ENCODE measurements at regions not wholly inside any gene's neighbourhood (a gene's known extent, or its start where the extent isn't known, plus 50 kb on each side); places are given as distances from the start of the nearest gene placed in this dataset.
"Not testable (repeated sequence)": the region's sequence is repeated elsewhere in the genome, so short reads cannot be mapped to it uniquely, and the experiment has no call there.

GRCh38 chr4:29372971-29373370, 1347.2 kb upstream of the PCDH7 start:
- Histone ChIP-seq H3K9me3 (ENCODE audit: control insufficient read depth, low read length) (no peaks in the 10 kb centered on the region), H3K27ac (ENCODE audit: low read depth in 1 of 2, low read length in 2 of 2) (no peak overlapping the region), H3K4me1 (ENCODE audit: control insufficient read depth in 1 of 2, insufficient read depth in 2 of 2, low read length in 2 of 2) (no peaks in the 10 kb centered on the region), H3K27me3 (ENCODE audit: control insufficient read depth in 1 of 2, insufficient read depth in 2 of 2, low read length in 1 of 2) (no peaks in the 10 kb centered on the region), H3K4me3 (ENCODE audit: low read length in 2 of 2) (no peak overlapping the region), H3K36me3 (ENCODE audit: control insufficient read depth in 1 of 2, insufficient read depth in 2 of 2, low read length in 1 of 2) (no peaks in the 10 kb centered on the region)
- WGBS, 2 donors: 91 to 95% methylated on average over 2 of the region's 2 CpGs
- intact Hi-C loops (cut with DNase I): no loop called here
- DNase-seq (no peak), ATAC-seq (ENCODE audit: low FRiP score) (no peak)

GRCh38 chr4:29375716-29376115, 1344.5 kb upstream of the PCDH7 start:
- H3K9me3 ChIP-seq (ENCODE audit: control insufficient read depth, low read length): no peaks in the 10 kb centered on the region
- WGBS, 2 donors: 19 to 33% methylated on average over 1 of the region's 1 CpG
- H3K27me3 ChIP-seq (ENCODE audit: control insufficient read depth in 1 of 2, insufficient read depth in 2 of 2, low read length in 1 of 2): no peaks in the 10 kb centered on the region
- ATAC-seq (ENCODE audit: low FRiP score) (no peak), DNase-seq (no peak)
- no peaks in the 10 kb centered on the region for H3K36me3 ChIP-seq (ENCODE audit: control insufficient read depth in 1 of 2, insufficient read depth in 2 of 2, low read length in 1 of 2)
- intact Hi-C loops (cut with DNase I): no loop called here
- H3K27ac ChIP-seq (ENCODE audit: low read depth in 1 of 2, low read length in 2 of 2): no peak overlapping the region
- no peak overlapping the region for H3K4me3 ChIP-seq (ENCODE audit: low read length in 2 of 2)
- H3K4me1 ChIP-seq (ENCODE audit: control insufficient read depth in 1 of 2, insufficient read depth in 2 of 2, low read length in 2 of 2): no peaks in the 10 kb centered on the region

- H3K27ac ChIP-seq (ENCODE audit: low read depth in 1 of 2, low read length in 2 of 2); H3K27me3 ChIP-seq (ENCODE audit: control insufficient read depth in 1 of 2, insufficient read depth in 2 of 2, low read length in 1 of 2); ATAC-seq (ENCODE audit: low FRiP score); H3K9me3 ChIP-seq (ENCODE audit: control insufficient read depth, low read length); H3K4me1 ChIP-seq (ENCODE audit: control insufficient read depth in 1 of 2, insufficient read depth in 2 of 2, low read length in 2 of 2); H3K36me3 ChIP-seq (ENCODE audit: control insufficient read depth in 1 of 2, insufficient read depth in 2 of 2, low read length in 1 of 2); DNase-seq; H3K4me3 ChIP-seq (ENCODE audit: low read length in 2 of 2); intact Hi-C loops (cut with DNase I): not testable (repeated sequence)
Measured at GRCh38 chr4:29378237-29378636, 1341.9 kb upstream of the PCDH7 start.

GRCh38 chr4:29390921-29391320, 1329.2 kb upstream of the PCDH7 start:
- H3K27ac ChIP-seq (ENCODE audit: low read depth in 1 of 2, low read length in 2 of 2): no peak overlapping the region
- ATAC-seq (ENCODE audit: low FRiP score): no peak
- no peak for DNase-seq
- no peak overlapping the region for H3K4me3 ChIP-seq (ENCODE audit: low read length in 2 of 2)
- no peaks in the 10 kb centered on the region for H3K36me3 ChIP-seq (ENCODE audit: control insufficient read depth in 1 of 2, insufficient read depth in 2 of 2, low read length in 1 of 2)
- intact Hi-C loops (cut with DNase I): no loop called here
- no peaks in the 10 kb centered on the region for H3K4me1 ChIP-seq (ENCODE audit: control insufficient read depth in 1 of 2, insufficient read depth in 2 of 2, low read length in 2 of 2)
- peaks cover 0 to 2% of the 10 kb centered on the region in 2 donors for H3K27me3 ChIP-seq (ENCODE audit: control insufficient read depth in 1 of 2, insufficient read depth in 2 of 2, low read length in 1 of 2)
- no peaks in the 10 kb centered on the region for H3K9me3 ChIP-seq (ENCODE audit: control insufficient read depth, low read length)
- 87 to 93% methylated on average over 1 of the region's 1 CpG for WGBS, 2 donors

GRCh38 chr4:29405116-29405515, 1315.1 kb upstream of the PCDH7 start:
- Histone ChIP-seq H3K4me3 (ENCODE audit: low read length in 2 of 2) (no peak overlapping the region), H3K9me3 (ENCODE audit: control insufficient read depth, low read length) (no peaks in the 10 kb centered on the region), H3K27me3 (ENCODE audit: control insufficient read depth in 1 of 2, insufficient read depth in 2 of 2, low read length in 1 of 2) (no peaks in the 10 kb centered on the region), H3K4me1 (ENCODE audit: control insufficient read depth in 1 of 2, insufficient read depth in 2 of 2, low read length in 2 of 2) (no peaks in the 10 kb centered on the region), H3K27ac (ENCODE audit: low read depth in 1 of 2, low read length in 2 of 2) (no peak overlapping the region), H3K36me3 (ENCODE audit: control insufficient read depth in 1 of 2, insufficient read depth in 2 of 2, low read length in 1 of 2) (no peaks in the 10 kb centered on the region)
- ATAC-seq (ENCODE audit: low FRiP score) (no peak), DNase-seq (no peak)
- 4 to 7% methylated on average over 3 of the region's 3 CpGs for WGBS, 2 donors
- intact Hi-C loops (cut with DNase I): no loop called here

GRCh38 chr4:29415771-29416170, 1304.4 kb upstream of the PCDH7 start:
- intact Hi-C loops (cut with DNase I): no loop called here
- Histone ChIP-seq H3K9me3 (ENCODE audit: control insufficient read depth, low read length) (no peaks in the 10 kb centered on the region), H3K36me3 (ENCODE audit: control insufficient read depth in 1 of 2, insufficient read depth in 2 of 2, low read length in 1 of 2) (no peaks in the 10 kb centered on the region), H3K4me3 (ENCODE audit: low read length in 2 of 2) (no peak overlapping the region), H3K27ac (ENCODE audit: low read depth in 1 of 2, low read length in 2 of 2) (no peak overlapping the region), H3K4me1 (ENCODE audit: control insufficient read depth in 1 of 2, insufficient read depth in 2 of 2, low read length in 2 of 2) (no peaks in the 10 kb centered on the region), H3K27me3 (ENCODE audit: control insufficient read depth in 1 of 2, insufficient read depth in 2 of 2, low read length in 1 of 2) (no peaks in the 10 kb centered on the region)
- WGBS, 2 donors: 57 to 65% methylated on average over 3 of the region's 3 CpGs
- ATAC-seq (ENCODE audit: low FRiP score): no peak
- DNase-seq: no peak

- H3K4me1 ChIP-seq (ENCODE audit: control insufficient read depth in 1 of 2, insufficient read depth in 2 of 2, low read length in 2 of 2): no peaks in the 10 kb centered on the region
- WGBS, 2 donors: 71 to 72% methylated on average over 7 of the region's 7 CpGs
- no peaks in the 10 kb centered on the region for H3K36me3 ChIP-seq (ENCODE audit: control insufficient read depth in 1 of 2, insufficient read depth in 2 of 2, low read length in 1 of 2)
- H3K27me3 ChIP-seq (ENCODE audit: control insufficient read depth in 1 of 2, insufficient read depth in 2 of 2, low read length in 1 of 2): no peaks in the 10 kb centered on the region
- no peak overlapping the region for H3K27ac ChIP-seq (ENCODE audit: low read depth in 1 of 2, low read length in 2 of 2)
- H3K9me3 ChIP-seq (ENCODE audit: control insufficient read depth, low read length): no peaks in the 10 kb centered on the region
- no peak overlapping the region for H3K4me3 ChIP-seq (ENCODE audit: low read length in 2 of 2)
- DNase-seq (no peak), ATAC-seq (ENCODE audit: low FRiP score) (no peak)
- intact Hi-C loops (cut with DNase I): no loop called here
Measured at GRCh38 chr4:29423836-29424721, 1296.1 kb upstream of the PCDH7 start.

GRCh38 chr4:29453303-29453820, 1266.8 kb upstream of the PCDH7 start:
- DNase-seq: no peak
- H3K4me3 ChIP-seq (ENCODE audit: low read length in 2 of 2): no peak overlapping the region
- no peaks in the 10 kb centered on the region for H3K36me3 ChIP-seq (ENCODE audit: control insufficient read depth in 1 of 2, insufficient read depth in 2 of 2, low read length in 1 of 2)
- H3K27ac ChIP-seq (ENCODE audit: low read depth in 1 of 2, low read length in 2 of 2): no peak overlapping the region
- intact Hi-C loops (cut with DNase I): no loop called here
- H3K27me3 ChIP-seq (ENCODE audit: control insufficient read depth in 1 of 2, insufficient read depth in 2 of 2, low read length in 1 of 2): no peaks in the 10 kb centered on the region
- no peaks in the 10 kb centered on the region for H3K9me3 ChIP-seq (ENCODE audit: control insufficient read depth, low read length)
- WGBS, 2 donors: 64 to 69% methylated on average over 5 of the region's 5 CpGs
- H3K4me1 ChIP-seq (ENCODE audit: control insufficient read depth in 1 of 2, insufficient read depth in 2 of 2, low read length in 2 of 2): no peaks in the 10 kb centered on the region
- no peak for ATAC-seq (ENCODE audit: low FRiP score)

- Histone ChIP-seq H3K9me3 (ENCODE audit: control insufficient read depth, low read length) (no peaks in the 10 kb centered on the region), H3K27ac (ENCODE audit: low read depth in 1 of 2, low read length in 2 of 2) (no peak overlapping the region), H3K4me3 (ENCODE audit: low read length in 2 of 2) (no peak overlapping the region), H3K36me3 (ENCODE audit: control insufficient read depth in 1 of 2, insufficient read depth in 2 of 2, low read length in 1 of 2) (no peaks in the 10 kb centered on the region), H3K27me3 (ENCODE audit: control insufficient read depth in 1 of 2, insufficient read depth in 2 of 2, low read length in 1 of 2) (no peaks in the 10 kb centered on the region), H3K4me1 (ENCODE audit: control insufficient read depth in 1 of 2, insufficient read depth in 2 of 2, low read length in 2 of 2) (no peaks in the 10 kb centered on the region)
- ATAC-seq (ENCODE audit: low FRiP score) (no peak), DNase-seq (no peak)
- WGBS, 2 donors: 81 to 83% methylated on average over 3 of the region's 3 CpGs
- intact Hi-C loops (cut with DNase I): no loop called here
Measured at GRCh38 chr4:29459926-29460325, 1260.2 kb upstream of the PCDH7 start.
